Naive thymus-derived CD8-positive, alpha-beta T cell (primary cell): ENCODE measurements at regions not wholly inside any gene's neighbourhood (a gene's known extent, or its start where the extent isn't known, plus 50 kb on each side); places are given as distances from the start of the nearest gene placed in this dataset.
"Not testable (repeated sequence)": the region's sequence is repeated elsewhere in the genome, so short reads cannot be mapped to it uniquely, and the experiment has no call there.

Experiments used
- ATAC-seq, 2 donors: fragments of 150-1000 bp; cut with Tn5 transposase in 1 of 2; sonication (Bioruptor Pico), chemical (Tn5 transposase) in 1 of 2; 1 replicate in 1 of 2; 2 replicates in 1 of 2; pipeline ENCODE4 v1.10.0; 2021; ENCODE audit warnings: mild to moderate bottlenecking in 2 of 2, moderate library complexity in 2 of 2
- POLR2A ChIA-PET: fragments of 350-600 bp; sonication (Branson Sonifier 250); formaldehyde crosslinking; loops from one replicate; lab custom pipeline; 2021; ENCODE audit warnings: antibody characterized with exemption; lab: Charles Lee
- DNase-seq, 10 donors: peaks; one replicate each; pipeline versions ENCODE4 v3.0.0 to v3.0.0-alpha.2; 2020 to 2022
- H3K27ac Mint-ChIP-seq, 10 donors: one replicate each; pipeline ENCODE4 v1.8.0; 2020 to 2022; ENCODE audit warnings: mild to moderate bottlenecking in 10 of 10, mixed read lengths in 10 of 10, moderate library complexity in 4 of 10, inconsistent platforms in 1 of 10
- H3K27me3 Mint-ChIP-seq, 5 donors: one replicate each; pipeline ENCODE4 v1.8.0; 2021 to 2022; ENCODE audit warnings: mixed read lengths in 5 of 5
- H3K36me3 Mint-ChIP-seq, 3 donors: one replicate each; pipeline ENCODE4 v1.8.0; 2020 to 2022; ENCODE audit warnings: mixed read lengths in 3 of 3, mild to moderate bottlenecking in 2 of 3, inconsistent platforms in 1 of 3
- H3K4me1 Mint-ChIP-seq, 4 donors: one replicate each; pipeline ENCODE4 v1.8.0; 2021 to 2022; ENCODE audit warnings: mixed read lengths in 4 of 4
- H3K4me3 Mint-ChIP-seq, 10 donors: one replicate each; pipeline ENCODE4 v1.8.0; 2020 to 2022; ENCODE audit warnings: mild to moderate bottlenecking in 10 of 10, mixed read lengths in 10 of 10, moderate library complexity in 6 of 10, inconsistent platforms in 1 of 10
- H3K9me3 Mint-ChIP-seq, 9 donors: one replicate each; pipeline ENCODE4 v1.8.0; 2020 to 2022; ENCODE audit warnings: mixed read lengths in 9 of 9, mild to moderate bottlenecking in 3 of 9, inconsistent platforms in 1 of 9, moderate library complexity in 1 of 9

- H3K27ac Mint-ChIP-seq: no peak overlapping the region
- H3K4me3 Mint-ChIP-seq: no peak overlapping the region
- POLR2A ChIA-PET: no interaction called here
- H3K9me3 Mint-ChIP-seq: peaks cover 6 to 35% (median 13%) of the 10 kb centered on the region in 9 donors
- ATAC-seq (no peak), DNase-seq (no peak)
- no peaks in the 10 kb centered on the region for H3K4me1 Mint-ChIP-seq
- peaks cover 0 to 4% (median 0%) of the 10 kb centered on the region in 5 donors for H3K27me3 Mint-ChIP-seq
- peaks cover 0 to 13% (median 0%) of the 10 kb centered on the region in 3 donors for H3K36me3 Mint-ChIP-seq
Observed at GRCh38 chr5:2549900-2550299, 201.6 kb downstream of the IRX2 start.

- DNase-seq (no peak), ATAC-seq (no peak)
- H3K4me3 Mint-ChIP-seq: no peak overlapping the region
- no peak overlapping the region for H3K27ac Mint-ChIP-seq
- peaks cover 0 to 7% (median 0%) of the 10 kb centered on the region in 3 donors for H3K36me3 Mint-ChIP-seq
- H3K4me1 Mint-ChIP-seq: no peaks in the 10 kb centered on the region
- H3K9me3 Mint-ChIP-seq: peaks cover 3 to 29% (median 10%) of the 10 kb centered on the region in 9 donors
- POLR2A ChIA-PET: no interaction called here
- H3K27me3 Mint-ChIP-seq: peaks cover 0 to 4% (median 0%) of the 10 kb centered on the region in 5 donors
Observed at GRCh38 chr5:2549354-2549753, 202.1 kb downstream of the IRX2 start.

GRCh38 chr5:2546938-2547337 is 204.5 kb downstream of the IRX2 start:
- Mint-ChIP-seq H3K9me3 (peaks cover 0 to 9% (median 0%) of the 10 kb centered on the region in 9 donors), H3K4me3 (no peak overlapping the region), H3K36me3 (no peaks in the 10 kb centered on the region), H3K27ac (no peak overlapping the region), H3K27me3 (no peaks in the 10 kb centered on the region), H3K4me1 (no peaks in the 10 kb centered on the region)
- ATAC-seq: no peak
- DNase-seq: no peak
- POLR2A ChIA-PET: no interaction called here

GRCh38 chr5:2544003-2544402 is 207.5 kb downstream of the IRX2 start:
- Mint-ChIP-seq H3K36me3 (no peaks in the 10 kb centered on the region), H3K9me3 (peaks cover 0 to 35% (median 2%) of the 10 kb centered on the region in 9 donors), H3K4me1 (peaks cover 0 to 1% (median 0%) of the 10 kb centered on the region in 4 donors), H3K27me3 (peaks cover 0 to 9% (median 0%) of the 10 kb centered on the region in 5 donors), H3K4me3 (no peak overlapping the region), H3K27ac (no peak overlapping the region)
- ATAC-seq (no peak), DNase-seq (no peak)
- POLR2A ChIA-PET: no interaction called here

GRCh38 chr5:2542821-2543220 is 208.7 kb downstream of the IRX2 start:
- peaks cover 0 to 9% (median 3%) of the 10 kb centered on the region in 5 donors for H3K27me3 Mint-ChIP-seq
- peaks cover 0 to 2% (median 0%) of the 10 kb centered on the region in 3 donors for H3K36me3 Mint-ChIP-seq
- peaks cover 0 to 3% (median under 1%) of the 10 kb centered on the region in 4 donors for H3K4me1 Mint-ChIP-seq
- DNase-seq (no peak), ATAC-seq (no peak)
- peaks cover 0 to 31% (median 2%) of the 10 kb centered on the region in 9 donors for H3K9me3 Mint-ChIP-seq
- POLR2A ChIA-PET: no interaction called here
- no peak overlapping the region for H3K4me3 Mint-ChIP-seq
- H3K27ac Mint-ChIP-seq: no peak overlapping the region

GRCh38 chr5:2542026-2542425 is 209.5 kb downstream of the IRX2 start:
- DNase-seq (no peak), ATAC-seq (no peak)
- no peak overlapping the region for H3K27ac Mint-ChIP-seq
- peaks cover 0 to 8% (median 0%) of the 10 kb centered on the region in 3 donors for H3K36me3 Mint-ChIP-seq
- no peak overlapping the region for H3K4me3 Mint-ChIP-seq
- H3K4me1 Mint-ChIP-seq: peaks cover 0 to 3% (median under 1%) of the 10 kb centered on the region in 4 donors
- H3K27me3 Mint-ChIP-seq: peaks cover 0 to 16% (median 8%) of the 10 kb centered on the region in 5 donors
- H3K9me3 Mint-ChIP-seq: peaks cover 0 to 31% (median 2%) of the 10 kb centered on the region in 9 donors
- POLR2A ChIA-PET: no interaction called here

GRCh38 chr5:2538169-2538568 is 213.3 kb downstream of the IRX2 start:
- Mint-ChIP-seq H3K27me3 (peaks cover 0 to 19% (median 8%) of the 10 kb centered on the region in 5 donors), H3K4me1 (peaks cover 0 to 3% (median under 1%) of the 10 kb centered on the region in 4 donors), H3K27ac (no peak overlapping the region), H3K9me3 (peaks cover 0 to 31% (median 4%) of the 10 kb centered on the region in 9 donors), H3K4me3 (no peak overlapping the region), H3K36me3 (peaks cover 0 to 8% (median 0%) of the 10 kb centered on the region in 3 donors)
- DNase-seq (no peak), ATAC-seq (no peak)
- POLR2A ChIA-PET: no interaction called here

GRCh38 chr5:2537378-2538145 is 213.9 kb downstream of the IRX2 start:
- no peak overlapping the region for H3K4me3 Mint-ChIP-seq
- DNase-seq: no peak
- ATAC-seq: no peak
- POLR2A ChIA-PET: no interaction called here
- H3K36me3 Mint-ChIP-seq: peaks cover 0 to 8% (median 0%) of the 10 kb centered on the region in 3 donors
- peaks cover 0 to 23% (median 8%) of the 10 kb centered on the region in 5 donors for H3K27me3 Mint-ChIP-seq
- H3K4me1 Mint-ChIP-seq: peaks cover 0 to 3% (median under 1%) of the 10 kb centered on the region in 4 donors
- H3K27ac Mint-ChIP-seq: peak overlapping the region in 1 of 10 donors; percentile 39
- peaks cover 0 to 31% (median 4%) of the 10 kb centered on the region in 9 donors for H3K9me3 Mint-ChIP-seq

- H3K4me1 Mint-ChIP-seq: peaks cover 0 to 3% (median under 1%) of the 10 kb centered on the region in 4 donors
- no peak overlapping the region for H3K27ac Mint-ChIP-seq
- H3K4me3 Mint-ChIP-seq: no peak overlapping the region
- no peak for ATAC-seq
- POLR2A ChIA-PET: no interaction called here
- peaks cover 0 to 8% (median 0%) of the 10 kb centered on the region in 3 donors for H3K36me3 Mint-ChIP-seq
- no peak for DNase-seq
- peaks cover 0 to 31% (median 4%) of the 10 kb centered on the region in 9 donors for H3K9me3 Mint-ChIP-seq
- H3K27me3 Mint-ChIP-seq: peaks cover 0 to 22% (median 8%) of the 10 kb centered on the region in 5 donors
Observed at GRCh38 chr5:2536632-2537377, 214.7 kb downstream of the IRX2 start.

- no peak overlapping the region for H3K27ac Mint-ChIP-seq
Observed at GRCh38 chr5:2534970-2535369, 216.5 kb downstream of the IRX2 start.

GRCh38 chr5:2534251-2534650 is 217.2 kb downstream of the IRX2 start:
- Mint-ChIP-seq H3K4me1 (peaks cover 0 to 2% (median under 1%) of the 10 kb centered on the region in 4 donors), H3K27me3 (peaks cover 0 to 19% (median 6%) of the 10 kb centered on the region in 5 donors), H3K9me3 (peaks cover 0 to 7% (median 4%) of the 10 kb centered on the region in 9 donors), H3K36me3 (peaks cover 0 to 8% (median 0%) of the 10 kb centered on the region in 3 donors), H3K4me3 (no peak overlapping the region), H3K27ac (no peak overlapping the region)
- DNase-seq: no peak
- POLR2A ChIA-PET: interaction anchor here (0.7 kb wide), 1 partner anchor 87 kb away, joined by 5 read pairs; no protein-coding TSS in a partner anchor
- ATAC-seq: no peak

More at GRCh38 chr5:2534970-2535369, 216.5 kb downstream of the IRX2 start:
- DNase-seq (no peak), ATAC-seq (no peak)
- peaks cover 0 to 14% (median 4%) of the 10 kb centered on the region in 9 donors for H3K9me3 Mint-ChIP-seq
- H3K4me3 Mint-ChIP-seq: no peak overlapping the region
- peaks cover 0 to 16% (median 5%) of the 10 kb centered on the region in 5 donors for H3K27me3 Mint-ChIP-seq
- POLR2A ChIA-PET: interaction anchor here (0.7 kb wide), 1 partner anchor 87 kb away, joined by 5 read pairs; no protein-coding TSS in a partner anchor
- H3K36me3 Mint-ChIP-seq: peaks cover 0 to 8% (median 0%) of the 10 kb centered on the region in 3 donors
- H3K4me1 Mint-ChIP-seq: peaks cover 0 to 3% (median under 1%) of the 10 kb centered on the region in 4 donors

- ATAC-seq, H3K27ac Mint-ChIP-seq, POLR2A ChIA-PET, H3K36me3 Mint-ChIP-seq, H3K4me1 Mint-ChIP-seq, H3K9me3 Mint-ChIP-seq, DNase-seq, H3K4me3 Mint-ChIP-seq: not testable (repeated sequence)
- peaks cover 0 to 23% (median 9%) of the 10 kb centered on the region in 5 donors for H3K27me3 Mint-ChIP-seq
Observed at GRCh38 chr5:2533848-2534247, 217.6 kb downstream of the IRX2 start.
